H9 (cell line): ENCODE measurements at regions not wholly inside any gene's neighbourhood (a gene's known extent, or its start where the extent isn't known, plus 50 kb on each side); places are given as distances from the start of the nearest gene placed in this dataset.

Source experiments
- DNase-seq: peaks from one replicate; pipeline ENCODE4 v3.0.0-alpha.2; 2017
- H2AFZ ChIP-seq: one replicate; pipeline ENCODE4 v1.6.1; 2013; ENCODE audit warnings: mild to moderate bottlenecking, low read length, control low read depth, moderate library complexity
- H2AK5ac ChIP-seq: 2 replicates; pipeline ENCODE4 v1.6.1; 2013; ENCODE audit warnings: low read length, control low read depth, mixed read lengths; ENCODE audit not compliant: insufficient read length
- H2BK120ac ChIP-seq: one replicate; pipeline ENCODE4 v1.6.1; 2013; ENCODE audit warnings: low read depth, mild to moderate bottlenecking, low read length, control low read depth, inconsistent platforms; ENCODE audit not compliant: poor library complexity, severe bottlenecking
- H2BK12ac ChIP-seq: 2 replicates; pipeline ENCODE4 v1.6.1; 2013; ENCODE audit warnings: low read length, control low read depth, mixed read lengths, low read depth; ENCODE audit not compliant: insufficient read length
- H2BK15ac ChIP-seq: 2 replicates; pipeline ENCODE4 v1.6.1; 2013; ENCODE audit warnings: low read depth, low read length, control low read depth
- H2BK20ac ChIP-seq: one replicate; pipeline ENCODE4 v1.6.1; 2013; ENCODE audit warnings: low read depth, mild to moderate bottlenecking, low read length, control low read depth, inconsistent platforms; ENCODE audit not compliant: poor library complexity, severe bottlenecking
- H2BK5ac ChIP-seq: 2 replicates; pipeline ENCODE4 v1.6.1; 2013; ENCODE audit warnings: low read length, control low read depth, mixed read lengths; ENCODE audit not compliant: insufficient read length
- H3K14ac ChIP-seq: 2 replicates; pipeline ENCODE4 v1.6.1; 2013; ENCODE audit warnings: low read length, control low read depth; ENCODE audit not compliant: insufficient read depth
- H3K18ac ChIP-seq: 2 replicates; pipeline ENCODE4 v1.6.1; 2013; ENCODE audit warnings: low read depth, mild to moderate bottlenecking, mixed read lengths, low read length, control low read depth; ENCODE audit not compliant: insufficient read length
- H3K23ac ChIP-seq: 2 replicates; pipeline ENCODE4 v1.6.1; 2013; ENCODE audit warnings: low read length, control low read depth, mixed read lengths, low read depth; ENCODE audit not compliant: insufficient read length
- H3K23me2 ChIP-seq: 2 replicates; pipeline ENCODE4 v1.6.1; 2013; ENCODE audit warnings: low read depth, mild to moderate bottlenecking, mixed read lengths, low read length, control low read depth; ENCODE audit not compliant: insufficient read length, poor library complexity, severe bottlenecking
- H3K27ac ChIP-seq: 2 replicates; pipeline ENCODE4 v1.5.1; 2013; ENCODE audit warnings: low read length, control low read depth, mixed read lengths, low read depth; ENCODE audit not compliant: insufficient read length
- H3K27me3 ChIP-seq: 2 replicates; pipeline ENCODE4 v1.6.1; 2013; ENCODE audit warnings: low read length, control low read depth, inconsistent platforms; ENCODE audit not compliant: insufficient read depth
- H3K4ac ChIP-seq: 2 replicates; pipeline ENCODE4 v1.6.1; 2013; ENCODE audit warnings: low read depth, mild to moderate bottlenecking, control low read depth, inconsistent platforms, low read length, moderate library complexity
- H3K4me1 ChIP-seq: 2 replicates; pipeline ENCODE4 v1.6.1; 2013; ENCODE audit warnings: low read length, control low read depth, inconsistent platforms; ENCODE audit not compliant: insufficient read depth
- H3K4me2 ChIP-seq: 2 replicates; pipeline ENCODE4 v1.6.1; 2013; ENCODE audit warnings: low read length, control low read depth, mixed read lengths; ENCODE audit not compliant: insufficient read length, insufficient read depth
- H3K56ac ChIP-seq: 2 replicates; pipeline ENCODE4 v1.6.1; 2013; ENCODE audit warnings: low read depth, mild to moderate bottlenecking, mixed read lengths, low read length, control low read depth; ENCODE audit not compliant: insufficient read length
- H3K79me1 ChIP-seq: 2 replicates; pipeline ENCODE4 v1.6.1; 2013; ENCODE audit warnings: low read depth, mild to moderate bottlenecking, moderate library complexity, low read length, control low read depth, inconsistent platforms; ENCODE audit not compliant: insufficient read depth, poor library complexity, severe bottlenecking
- H3K79me2 ChIP-seq: 2 replicates; pipeline ENCODE4 v1.6.1; 2013; ENCODE audit warnings: low read length, control low read depth, inconsistent platforms; ENCODE audit not compliant: insufficient read depth
- H3K9ac ChIP-seq: 2 replicates; pipeline ENCODE4 v1.6.1; 2013; ENCODE audit warnings: low read length, control low read depth, mixed read lengths; ENCODE audit not compliant: insufficient read length; ENCODE audit errors: extremely low read depth
- H3K9me3 ChIP-seq: one replicate; pipeline ENCODE4 v1.6.1; 2013; ENCODE audit warnings: low read depth, low read length, inconsistent platforms; ENCODE audit not compliant: control insufficient read depth
- H3T11ph ChIP-seq: one replicate; pipeline ENCODE4 v1.6.1; 2013; ENCODE audit warnings: mild to moderate bottlenecking, low read length, control low read depth, inconsistent platforms
- H4K20me1 ChIP-seq: one replicate; pipeline ENCODE4 v1.6.1; 2013; ENCODE audit not compliant: control insufficient read depth, insufficient read length, insufficient read depth
- H4K5ac ChIP-seq: 2 replicates; pipeline ENCODE4 v1.6.1; 2013; ENCODE audit warnings: low read depth, mild to moderate bottlenecking, mixed read lengths, low read length, control low read depth; ENCODE audit not compliant: insufficient read length
- H4K8ac ChIP-seq: replicated peaks from 2 replicates; pipeline ENCODE4 v1.6.1; 2013; ENCODE audit warnings: low read length, control low read depth, mixed read lengths, low read depth; ENCODE audit not compliant: insufficient read length
- H4K91ac ChIP-seq: 2 replicates; pipeline ENCODE4 v1.6.1; 2013; ENCODE audit warnings: low read depth, mild to moderate bottlenecking, moderate library complexity, mixed read lengths, low read length, control low read depth; ENCODE audit not compliant: insufficient read length
- H3K27ac Mint-ChIP-seq, 3 experiments: 2 replicates in 2 of 3; 3 replicates in 1 of 3; pipeline ENCODE4 v1.8.0; 2020 to 2021; ENCODE audit warnings: mixed read lengths in 3 of 3, mild to moderate bottlenecking in 1 of 3, moderate library complexity in 1 of 3
- H3K27me3 Mint-ChIP-seq: 2 replicates; pipeline ENCODE4 v1.8.0; 2021; ENCODE audit warnings: low read depth, mild to moderate bottlenecking, moderate library complexity, mixed read lengths
- H3K36me3 Mint-ChIP-seq, 3 experiments: 2 replicates in 2 of 3; 3 replicates in 1 of 3; pipeline ENCODE4 v1.8.0; 2020 to 2021; ENCODE audit warnings: low read depth in 3 of 3, mixed read lengths in 3 of 3; ENCODE audit not compliant: insufficient read depth in 1 of 3
- H3K4me1 Mint-ChIP-seq, 2 experiments: 2 replicates each; pipeline ENCODE4 v1.8.0; 2020; ENCODE audit warnings: mixed read lengths in 2 of 2
- H3K4me3 Mint-ChIP-seq, 2 experiments: 2 replicates in 1 of 2; 3 replicates in 1 of 2; pipeline ENCODE4 v1.8.0; 2020 to 2021; ENCODE audit warnings: mild to moderate bottlenecking in 2 of 2, mixed read lengths in 2 of 2, moderate library complexity in 1 of 2
- H3K9me3 Mint-ChIP-seq, 2 experiments: 2 replicates in 1 of 2; 3 replicates in 1 of 2; pipeline ENCODE4 v1.8.0; 2020; ENCODE audit warnings: mild to moderate bottlenecking in 2 of 2, mixed read lengths in 2 of 2, moderate library complexity in 1 of 2
- CTCF ChIP-seq: fragments of 200-600 bp; sonication (generic); conservative IDR thresholded peaks from 3 replicates; pipeline ENCODE4 v1.8.0; 2021; ENCODE audit warnings: antibody characterized with exemption, mild to moderate bottlenecking

DNA sequence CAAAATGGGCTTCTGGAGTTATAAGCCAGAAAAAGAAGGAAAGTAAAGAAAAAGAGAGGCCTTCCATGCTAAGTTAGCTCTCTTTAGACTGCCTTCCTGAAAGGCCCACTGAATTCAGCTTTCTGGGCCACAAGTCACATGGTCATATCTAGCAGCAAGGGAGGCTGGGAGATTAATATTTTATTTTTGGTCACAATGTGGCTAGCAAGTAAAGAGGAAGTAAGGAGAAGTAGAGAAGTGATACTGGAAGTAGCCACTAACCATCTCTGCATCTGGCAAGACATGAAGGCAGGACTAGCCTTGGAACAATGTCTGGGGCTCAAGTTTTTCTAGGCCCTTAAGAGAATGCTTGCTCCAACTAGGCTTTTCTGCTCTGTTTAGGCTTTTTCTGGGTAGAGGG lies 81.8 kb upstream of the UBE2E1 start:
- Histone ChIP-seq H3K27ac (no peak overlapping the region), H3T11ph (no peak overlapping the region), H3K4ac (no peak overlapping the region), H3K27me3 (no peaks in the 10 kb centered on the region), H4K20me1 (no peaks in the 10 kb centered on the region), H3K79me1 (no peaks in the 10 kb centered on the region), H3K23me2 (no peaks in the 10 kb centered on the region), H3K56ac (peak overlapping the region; percentile 50), H2BK120ac (no peak overlapping the region), H3K9ac (no peak overlapping the region), H3K9me3 (no peaks in the 10 kb centered on the region), H4K91ac (no peak overlapping the region), H2BK12ac (no peak overlapping the region), H2BK15ac (no peak overlapping the region), H2BK20ac (no peak overlapping the region), H4K8ac (no peak overlapping the region), H2AFZ (no peak overlapping the region), H3K79me2 (no peaks in the 10 kb centered on the region), H3K23ac (no peak overlapping the region), H3K4me2 (no peak overlapping the region), H3K14ac (no peak overlapping the region), H2AK5ac (no peak overlapping the region), H3K4me1 (no peaks in the 10 kb centered on the region), H2BK5ac (no peak overlapping the region), H3K18ac (no peak overlapping the region), H4K5ac (no peak overlapping the region)
- H3K27ac Mint-ChIP-seq, result no peak overlapping the region
- no peak overlapping the region for H3K4me3 Mint-ChIP-seq
- no peak for TF ChIP-seq CTCF
- peaks cover 7 to 14% of the 10 kb centered on the region in 2 experiments for H3K4me1 Mint-ChIP-seq
- H3K9me3 Mint-ChIP-seq, result peaks cover 0 to 4% of the 10 kb centered on the region in 2 experiments; a peak in 1 of 5 replicates
- no peaks in the 10 kb centered on the region for H3K36me3 Mint-ChIP-seq
- H3K27me3 Mint-ChIP-seq, result peaks cover 5% of the 10 kb centered on the region; the same call in 1 of the 2 replicates
- no peak for DNase-seq
